GM18907 (cell line): ENCODE measurements at regions not wholly inside any gene's neighbourhood (a gene's known extent, or its start where the extent isn't known, plus 50 kb on each side); places are given as distances from the start of the nearest gene placed in this dataset.

Source experiments
- ATAC-seq: cut with Tn5 transposase; IDR thresholded peaks from one replicate; pipeline ENCODE4 v1.9.1; 2021; ENCODE audit warnings: mild to moderate bottlenecking, moderate library complexity; ENCODE audit not compliant: unreplicated experiment

DNA sequence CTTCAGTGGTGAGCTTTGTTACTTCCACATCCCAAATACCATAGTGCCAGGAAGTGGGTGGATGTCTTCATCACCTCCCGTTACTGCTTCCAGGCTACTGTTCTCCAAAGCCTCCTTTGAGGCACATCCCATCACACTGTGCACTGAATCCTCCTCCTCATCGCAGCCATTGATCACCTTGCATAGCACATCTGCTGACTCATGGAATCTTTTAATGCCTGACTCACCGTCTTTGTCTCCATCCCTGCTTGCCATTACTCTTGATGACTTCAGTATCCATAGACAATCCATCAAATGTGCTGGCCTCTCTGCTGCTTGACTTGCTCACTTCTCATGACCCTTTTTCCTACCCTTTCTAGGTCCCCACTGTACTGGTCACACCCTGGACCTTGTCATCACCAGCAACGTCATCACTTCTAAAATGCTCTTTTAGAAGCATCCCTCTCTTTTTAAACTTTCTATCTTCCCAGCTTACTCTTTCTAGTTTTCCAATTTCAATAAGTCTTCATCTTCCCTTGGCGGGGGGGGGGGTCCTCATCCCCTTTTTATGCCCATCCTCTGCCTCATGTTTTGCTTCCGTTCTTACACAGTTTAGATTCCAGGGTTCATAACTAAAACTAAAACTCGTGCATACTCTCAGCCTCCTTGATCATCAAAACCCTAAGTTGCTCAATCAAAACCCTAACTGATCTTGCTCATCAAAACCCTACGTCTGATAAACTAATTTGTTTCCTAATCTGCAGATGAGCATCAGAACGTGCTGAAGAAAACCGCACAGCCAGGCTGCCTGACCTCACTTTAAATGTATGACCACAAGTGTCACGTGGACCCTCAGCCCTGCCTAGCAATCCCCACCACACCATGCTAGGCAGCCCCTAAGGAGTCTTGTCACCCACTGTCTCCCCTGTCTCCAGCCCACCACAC, 289.7 kb upstream of the ZFHX3 start:
- ATAC-seq: no peak

DNA sequence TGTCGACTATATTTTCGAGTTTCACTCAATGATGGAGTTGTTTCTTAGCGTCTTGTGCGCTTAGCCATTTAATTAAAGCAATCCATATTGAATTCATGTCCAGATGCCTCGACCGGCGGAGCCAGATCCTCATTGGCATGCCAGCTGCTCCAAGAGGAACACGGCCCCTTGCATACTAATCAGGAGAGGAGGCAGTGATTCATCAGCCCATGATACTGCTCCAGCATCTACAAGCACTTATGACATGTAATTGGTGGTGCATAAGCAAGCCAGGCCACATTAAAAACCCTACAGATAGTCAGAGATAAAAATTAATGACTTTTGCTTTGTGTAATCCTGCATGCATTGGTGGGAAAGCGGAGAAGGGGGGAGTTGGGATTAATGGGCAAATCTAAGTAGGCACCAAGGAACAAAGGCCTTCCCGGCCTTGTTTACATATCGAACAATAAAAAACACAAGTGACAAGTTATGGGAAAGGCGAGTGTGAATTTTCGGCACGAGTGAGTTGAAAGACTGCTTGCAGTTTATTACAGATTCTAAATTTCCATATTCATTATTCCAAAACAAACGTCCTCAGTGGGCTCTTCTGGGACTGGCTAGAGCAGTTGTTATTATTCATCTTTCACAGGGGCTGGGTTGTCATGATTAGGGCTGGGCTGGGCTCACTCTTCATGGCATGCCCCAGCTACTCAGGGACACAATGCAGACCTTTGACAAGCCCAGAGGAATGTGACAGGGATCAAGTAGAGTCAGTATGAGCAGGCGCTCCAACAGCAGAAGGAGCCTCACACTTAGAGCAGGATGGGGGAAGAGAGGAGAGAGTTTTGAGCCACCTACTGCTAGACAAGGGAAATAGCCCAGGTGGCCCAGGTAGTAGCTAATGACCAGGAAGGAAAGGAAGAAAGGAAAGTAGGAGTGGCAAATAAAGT, 281.7 kb upstream of the ZFHX3 start:
- no peak for ATAC-seq

DNA sequence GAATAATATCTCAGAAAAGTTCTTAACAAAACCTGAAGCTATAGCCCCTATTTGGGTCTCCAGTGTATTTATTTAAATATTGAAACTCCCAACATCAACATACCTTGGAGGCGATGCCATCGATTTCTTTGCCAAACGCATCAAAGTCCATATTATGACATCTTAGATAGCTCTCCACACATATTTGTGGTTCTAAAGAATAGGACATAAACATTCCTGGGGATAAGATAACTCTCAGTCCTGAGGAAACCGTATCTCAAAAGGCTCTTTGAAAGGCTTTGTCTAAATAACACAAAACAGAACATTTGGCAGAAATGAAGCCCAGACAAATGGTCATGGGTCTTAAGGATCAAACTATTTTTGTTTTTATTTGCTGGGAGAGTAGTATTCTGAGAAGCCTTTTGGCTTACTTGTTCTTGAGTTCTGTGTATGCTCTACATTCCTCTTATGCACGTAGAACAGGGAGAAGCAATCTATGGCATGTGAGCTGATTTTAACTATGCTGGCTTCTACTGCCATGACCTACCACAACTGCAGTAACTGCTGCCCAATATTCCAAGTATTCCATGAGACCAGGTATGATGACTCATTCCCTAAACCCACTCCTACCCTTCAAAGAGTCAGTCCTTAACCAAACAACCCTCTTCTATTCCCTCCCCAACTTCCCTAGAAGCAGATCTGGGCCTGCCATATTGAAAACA, 279.0 kb upstream of the ZFHX3 start:
- ATAC-seq: no peak

DNA sequence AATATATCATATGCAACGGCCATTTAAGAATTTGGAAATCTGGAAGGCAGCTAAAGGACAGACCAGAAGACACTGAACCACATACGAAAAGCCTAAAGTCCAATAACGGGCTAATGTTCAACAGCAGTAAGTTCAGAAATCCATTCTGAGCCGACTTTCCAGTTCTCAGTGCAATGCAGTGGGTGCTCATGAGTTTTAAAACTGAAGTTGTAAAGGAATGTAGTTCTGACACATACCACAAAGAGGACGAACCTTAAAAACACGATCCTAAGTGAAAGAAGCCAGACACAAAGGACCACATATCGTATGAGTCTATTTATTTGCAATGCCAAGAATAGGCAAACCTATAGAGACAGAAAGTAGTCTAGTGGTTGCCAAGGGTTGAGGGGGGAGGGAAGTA, 278.3 kb upstream of the ZFHX3 start:
- ATAC-seq: no peak

DNA sequence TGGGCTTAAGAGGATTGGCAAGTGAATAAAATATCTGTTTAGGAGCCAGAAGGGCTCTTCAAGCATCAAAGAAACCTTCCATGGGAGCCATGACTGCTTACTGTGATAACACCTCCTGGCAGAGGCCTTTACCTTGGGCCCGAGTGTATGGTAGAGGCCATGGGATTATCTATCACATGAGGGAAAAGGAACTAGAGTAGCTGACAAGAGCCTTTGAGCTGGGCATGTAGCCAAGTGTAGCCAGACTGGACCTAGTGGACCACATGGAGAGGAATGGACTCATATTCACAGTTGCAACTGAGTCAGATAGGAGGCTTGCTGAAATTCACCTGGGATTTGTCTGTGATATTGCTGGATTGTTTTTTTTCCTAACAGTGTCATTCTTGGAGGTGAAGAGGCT, 276.0 kb upstream of the ZFHX3 start:
- ATAC-seq: no peak

DNA sequence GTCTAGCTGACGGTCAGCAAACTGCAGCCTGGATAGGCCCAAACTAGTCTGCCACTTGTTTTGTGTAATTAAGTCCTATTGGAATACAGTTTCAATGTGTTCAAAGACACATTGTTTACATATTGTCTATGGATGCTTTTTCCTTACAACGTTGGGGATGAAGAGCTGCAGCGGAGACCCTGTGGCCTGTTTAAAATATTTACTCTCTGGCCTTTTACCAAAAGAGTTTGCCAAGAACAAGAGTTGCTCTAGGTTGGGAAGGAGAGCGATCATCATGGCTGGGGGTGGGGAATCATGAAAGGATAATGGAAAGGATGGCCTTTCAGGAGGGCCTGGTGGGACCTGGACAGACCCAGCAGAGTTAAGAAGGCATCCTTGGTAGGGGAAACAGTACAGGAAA, 274.9 kb upstream of the ZFHX3 start:
- no peak for ATAC-seq

DNA sequence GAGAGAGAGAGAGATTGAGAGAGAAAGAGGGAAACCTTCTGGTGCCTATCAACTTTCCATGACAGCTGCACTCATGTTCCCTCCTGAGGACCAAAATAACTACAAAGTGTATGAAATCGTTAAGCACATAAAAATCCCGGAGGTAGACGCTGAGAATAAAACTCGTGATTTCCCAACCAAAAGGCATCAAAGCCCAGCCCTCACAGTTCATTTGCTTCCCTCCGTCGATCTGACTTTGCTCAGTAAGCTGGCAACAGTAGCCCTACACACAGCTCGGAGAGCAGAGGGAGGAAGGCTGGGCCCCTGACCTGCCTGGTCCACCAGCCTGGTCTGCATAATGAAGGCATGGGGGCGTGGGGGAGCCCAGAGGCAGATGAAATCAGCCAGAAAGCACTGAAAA, 273.9 kb upstream of the ZFHX3 start:
- ATAC-seq: no peak

DNA sequence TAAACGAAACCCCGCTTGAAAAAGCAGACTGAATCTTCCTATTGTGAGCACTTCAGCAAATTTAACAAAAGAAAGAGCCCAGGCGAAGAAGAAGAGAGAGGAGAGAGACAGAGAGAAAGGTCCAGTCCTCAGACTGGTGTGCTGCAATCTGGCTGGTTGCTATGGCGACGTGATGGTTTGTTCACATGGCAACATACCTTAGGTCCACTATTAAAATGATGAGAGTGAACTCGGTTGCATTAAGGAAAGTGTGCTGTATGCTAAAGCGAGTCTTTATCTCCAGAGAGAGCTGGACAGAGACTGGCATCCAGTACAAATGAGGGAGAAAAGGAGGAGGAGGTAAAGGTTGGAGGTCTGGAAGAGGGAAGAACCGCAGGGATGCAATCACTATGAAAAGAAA, 271.8 kb upstream of the ZFHX3 start:
- ATAC-seq: no peak

DNA sequence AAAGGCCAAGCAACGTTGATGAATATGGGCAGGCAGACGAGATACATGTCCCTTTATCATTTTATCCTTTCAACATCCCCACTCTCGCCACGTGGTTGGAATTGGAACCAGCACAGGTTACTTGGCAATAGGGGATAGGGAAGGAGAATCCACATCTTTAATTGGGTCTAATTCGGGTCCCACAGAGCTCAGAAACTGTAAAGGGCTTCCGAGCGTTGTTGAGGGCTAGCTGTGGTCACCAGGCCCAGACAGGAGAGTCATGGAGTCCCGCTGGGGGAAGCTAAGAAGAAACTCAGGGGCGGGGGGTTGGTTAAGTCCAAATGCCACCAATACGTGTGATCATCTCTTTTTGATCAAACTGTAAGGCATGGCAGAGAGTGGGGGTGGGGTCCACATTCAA, 271.3 kb upstream of the ZFHX3 start:
- ATAC-seq: no peak

DNA sequence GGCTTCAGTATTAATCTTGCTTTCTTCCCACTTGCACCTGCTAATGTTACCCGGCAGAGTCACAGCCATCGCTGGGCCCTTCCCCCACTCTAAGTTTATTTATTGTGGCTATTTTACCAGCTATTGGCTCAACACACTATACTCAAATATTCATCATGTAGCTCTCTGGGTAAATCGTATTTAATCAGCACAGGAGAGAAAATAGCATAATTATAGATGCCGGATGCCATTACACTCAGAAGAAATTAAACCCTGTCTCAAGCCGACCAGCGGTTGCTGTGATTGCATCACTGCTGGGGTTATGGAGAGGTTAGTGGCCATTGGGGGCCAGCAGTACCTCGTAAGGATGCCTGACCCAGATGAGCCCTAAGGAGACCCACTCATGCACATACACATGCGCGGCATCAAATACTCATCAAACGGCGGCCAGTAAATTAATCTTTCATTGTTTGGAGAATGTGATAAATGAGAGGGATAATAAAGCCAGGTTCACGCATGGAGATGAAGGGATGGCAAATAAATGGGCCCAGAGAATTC, 269.5 kb upstream of the ZFHX3 start:
- ATAC-seq: no peak

DNA sequence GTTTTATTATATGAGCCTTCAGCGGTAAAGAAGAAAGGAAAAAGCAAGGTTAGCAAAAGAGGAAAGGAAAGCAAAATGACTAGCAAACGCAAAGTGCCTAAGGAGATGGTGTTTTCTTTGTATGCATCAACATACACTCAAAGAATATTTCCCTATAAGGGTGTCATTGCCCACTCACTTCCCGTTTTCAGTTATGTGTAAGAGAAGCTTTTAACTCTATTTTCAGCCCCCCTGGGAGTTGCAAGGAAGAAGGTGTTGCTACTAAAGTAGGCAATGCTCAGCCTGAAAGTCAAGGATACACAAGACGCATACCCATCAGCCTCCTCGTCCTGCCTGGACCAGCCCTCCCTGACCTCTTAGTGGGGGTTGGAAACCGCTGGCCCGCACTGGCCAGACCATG, 267.7 kb upstream of the ZFHX3 start:
- ATAC-seq: peak; percentile 92

DNA sequence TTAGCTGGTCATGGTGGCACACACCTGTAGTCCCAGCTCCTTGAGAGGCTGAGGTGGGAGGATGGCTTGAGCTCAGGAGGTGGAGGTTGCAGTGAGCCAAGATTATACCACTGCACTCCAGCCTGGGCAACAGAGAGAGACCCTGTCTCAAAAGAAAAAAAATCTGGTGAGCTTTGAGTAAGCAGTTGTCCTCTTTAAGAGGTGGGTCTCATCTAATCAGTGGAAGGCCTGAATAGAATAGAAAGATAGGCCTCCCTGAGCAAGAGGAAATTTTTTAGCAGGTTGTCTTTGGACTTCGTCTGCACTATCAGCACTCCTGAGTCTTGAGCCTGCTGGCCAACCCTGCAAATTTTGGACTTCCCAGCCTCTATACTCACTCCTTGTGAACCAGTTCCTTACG, 266.0 kb upstream of the ZFHX3 start:
- ATAC-seq: no peak

DNA sequence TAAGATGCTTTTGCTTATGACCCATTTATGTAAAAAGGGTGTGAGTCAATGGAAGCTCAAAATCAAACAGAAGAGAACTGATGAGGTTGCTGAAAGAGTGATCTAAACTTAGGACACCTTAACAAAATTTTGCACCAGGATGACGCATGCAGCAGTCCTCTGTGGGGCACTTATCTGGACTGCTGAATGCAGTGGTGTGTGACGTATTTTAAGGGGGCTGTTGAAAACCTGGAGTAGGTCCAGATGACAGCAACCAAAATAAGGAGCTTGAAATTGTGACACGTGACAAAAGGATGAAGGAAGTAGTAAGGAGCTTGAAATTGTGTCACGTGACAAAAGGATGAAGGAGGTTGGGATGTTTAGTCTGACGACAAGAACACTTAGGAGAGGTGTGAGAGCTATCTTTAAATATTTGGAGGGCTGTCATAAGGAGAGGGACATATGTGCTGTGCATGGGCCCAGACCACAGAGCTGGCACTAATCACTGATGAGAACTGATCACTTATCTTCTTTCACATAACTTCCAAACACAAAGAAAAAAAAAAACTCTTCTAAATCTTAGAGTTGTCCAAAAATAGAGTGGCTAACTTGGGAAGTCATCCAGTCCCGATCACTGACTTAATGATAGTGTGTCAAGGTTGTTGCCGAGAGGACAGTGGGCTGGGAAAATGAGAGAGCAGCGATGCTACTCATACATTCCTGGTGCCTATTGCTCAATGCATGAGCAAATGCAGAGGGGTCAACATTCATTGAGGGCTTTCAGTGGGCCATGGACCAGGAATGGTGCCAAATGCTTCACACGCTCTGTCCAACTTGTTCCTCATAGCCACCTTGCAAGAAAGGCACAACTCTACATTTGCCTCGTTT, 264.2 kb upstream of the ZFHX3 start:
- ATAC-seq: no peak

DNA sequence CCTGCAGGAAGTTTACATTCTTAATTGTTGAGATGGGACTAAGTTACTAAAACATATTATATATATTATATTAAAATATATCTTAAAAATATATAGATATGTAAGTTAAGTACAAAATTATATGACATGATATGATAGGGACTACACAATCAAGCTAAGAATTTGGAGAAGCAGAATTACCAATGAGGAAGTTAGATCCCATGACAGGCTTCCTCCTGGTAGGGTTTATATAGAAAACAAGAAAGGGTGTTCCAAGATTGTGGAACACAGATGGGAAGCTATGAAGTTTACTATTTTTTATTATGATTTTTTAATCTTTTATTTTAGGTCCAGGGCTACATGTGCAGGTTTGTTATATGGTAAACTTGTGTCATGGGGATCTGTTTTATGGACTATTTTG, 260.8 kb upstream of the ZFHX3 start:
- ATAC-seq: no peak

DNA sequence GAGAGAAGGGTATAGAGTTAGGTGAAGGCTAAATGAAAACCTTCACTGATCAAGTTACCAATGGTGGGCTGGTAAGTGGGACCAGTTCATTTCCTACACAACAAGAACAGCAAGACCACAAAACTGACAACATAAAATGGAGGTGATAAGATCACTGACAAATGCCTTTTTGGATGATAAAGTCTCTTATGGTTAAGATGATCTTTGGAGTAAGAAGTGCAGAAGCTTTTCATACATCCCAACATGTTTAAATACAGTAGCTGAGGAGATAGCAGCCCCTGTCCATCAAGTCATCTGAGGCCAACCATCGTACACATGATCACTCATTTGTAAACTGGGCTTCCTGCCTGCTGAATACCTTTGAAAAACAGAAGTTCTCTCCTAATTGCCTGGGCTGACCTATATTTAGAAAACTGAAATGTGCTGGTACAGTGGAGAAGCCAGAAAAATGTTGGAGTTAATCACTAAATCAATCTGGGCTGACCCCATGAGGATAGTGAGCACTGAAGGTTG, 259.0 kb upstream of the ZFHX3 start:
- peak; percentile 73 for ATAC-seq

DNA sequence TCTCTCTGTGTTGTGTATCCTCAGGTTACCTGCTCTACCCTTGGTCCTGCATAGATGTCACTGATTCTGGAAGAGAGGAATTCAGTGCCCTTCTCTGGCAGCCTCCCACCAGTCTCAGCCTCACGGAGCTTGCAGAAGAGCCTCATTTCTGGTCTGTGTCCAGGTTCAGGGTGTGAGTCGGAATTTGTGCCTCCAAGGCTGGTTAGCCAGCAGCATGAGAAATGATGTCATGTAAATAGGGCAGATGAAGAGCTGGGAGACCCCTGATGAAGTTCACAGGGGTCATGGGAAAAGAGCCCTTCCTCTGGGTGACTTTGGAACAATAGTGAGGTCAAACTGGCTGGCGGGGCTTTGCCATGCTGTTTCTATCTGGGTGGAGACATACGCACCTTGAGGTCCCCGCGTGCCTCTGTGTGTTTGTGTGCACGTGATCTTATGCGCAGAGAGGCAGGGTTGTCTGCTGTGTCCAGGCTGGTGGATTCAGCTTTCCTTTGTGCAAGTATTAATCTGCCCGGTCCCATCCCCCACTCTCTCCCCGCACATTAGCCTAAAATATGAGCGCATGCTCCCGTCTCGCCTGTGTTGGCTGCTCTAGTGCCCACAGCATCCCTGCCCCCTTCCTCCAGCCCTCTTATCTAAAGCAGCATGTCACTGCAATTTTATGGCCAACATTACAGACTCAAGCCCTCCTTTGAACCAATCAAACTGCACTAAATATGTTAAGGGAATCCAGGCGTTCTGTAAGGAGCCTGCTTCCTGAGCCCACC, 256.3 kb upstream of the ZFHX3 start:
- no peak for ATAC-seq

DNA sequence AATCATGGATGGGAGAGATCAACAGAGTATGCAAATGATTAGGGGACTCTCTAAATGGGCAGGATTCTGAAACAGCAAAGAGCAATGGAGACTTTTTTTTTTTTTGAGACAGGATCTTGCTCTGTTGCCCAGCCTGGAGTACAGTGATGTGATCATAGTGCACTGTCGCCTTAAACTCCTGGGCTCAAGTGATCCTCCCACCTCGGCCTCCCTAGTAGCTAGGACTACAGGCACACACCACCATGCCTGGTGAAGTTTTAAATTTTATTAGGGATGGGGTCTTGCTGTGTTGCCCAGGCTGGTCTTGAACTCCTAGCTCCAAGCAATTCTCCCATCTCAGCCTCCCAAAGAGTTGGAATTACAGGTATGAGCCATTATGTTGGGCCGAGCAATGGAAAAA, 255.0 kb upstream of the ZFHX3 start:
- no peak for ATAC-seq

DNA sequence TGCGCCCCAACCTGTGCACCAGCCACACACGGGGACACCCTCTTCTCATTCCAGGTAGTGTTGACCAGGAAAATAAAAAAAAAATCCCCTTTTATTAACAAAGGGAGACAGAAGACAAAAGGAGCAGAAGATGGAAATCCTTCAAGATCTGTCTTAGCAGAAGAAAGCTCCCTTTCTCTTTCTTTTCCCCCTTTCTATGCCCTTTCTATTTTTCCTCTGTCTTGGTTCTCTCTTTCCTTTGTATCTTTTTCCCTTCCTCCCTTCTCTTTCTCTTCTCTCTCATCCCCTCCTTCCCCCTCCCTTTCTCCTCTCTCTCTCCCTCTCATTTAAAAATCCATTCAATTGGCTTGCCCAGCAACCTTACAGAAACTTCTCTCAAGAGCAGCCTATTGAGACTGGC, 254.1 kb upstream of the ZFHX3 start:
- no peak for ATAC-seq

DNA sequence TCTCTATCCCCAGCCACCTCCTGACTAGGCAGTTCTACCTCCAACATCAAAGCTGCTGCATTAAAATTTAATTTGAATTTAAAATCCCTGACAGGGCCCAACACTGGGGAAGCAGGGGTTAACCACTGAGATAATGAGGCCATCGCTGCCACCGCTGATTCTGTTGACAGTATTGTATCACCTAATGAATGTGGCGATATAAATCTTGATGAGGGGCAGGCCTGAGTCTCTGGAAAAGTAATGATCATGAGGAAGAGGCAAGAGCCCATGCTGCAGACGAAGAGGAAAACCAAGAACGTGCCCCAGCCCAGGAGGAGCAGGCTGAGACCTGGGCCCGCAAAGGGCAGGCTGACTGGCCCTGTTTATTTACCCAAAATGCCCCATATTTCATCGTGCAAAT, 251.4 kb upstream of the ZFHX3 start:
- ATAC-seq: no peak
